K562 (cell line): ENCODE measurements at regions not wholly inside any gene's neighbourhood (a gene's known extent, or its start where the extent isn't known, plus 50 kb on each side); places are given as distances from the start of the nearest gene placed in this dataset.

Experiments
- ATAC-seq: fragments of 200-7000 bp; cut with Tn5 transposase; 3 replicates; pipeline ENCODE4 v1.9.1; 2020; ENCODE audit warnings: moderate library complexity
- BruUV-seq: library from RNA; stranded (reverse); fragments of 400-500 nt; replicated peaks from 2 replicates; lab custom pipeline; 2021; lab: Mats Ljungman, UMichigan
- CTCF ChIA-PET: fragments of 300-600 bp; formaldehyde crosslinking; extraction: SDS; loops from one replicate; lab custom pipeline; 2021; ENCODE audit warnings: low intra/inter-chr PET ratio; lab: Yijun Ruan, JAX
- POLR2A ChIA-PET: fragments of 300-600, 350-650 bp; sonication (Branson Sonifier 250); formaldehyde crosslinking; extraction: SDS; loops from one replicate; lab custom pipeline; 2021; ENCODE audit warnings: antibody characterized with exemption, inconsistent platforms; lab: Yijun Ruan, JAX
- DNase-seq, 4 experiments: peaks; one replicate each; pipeline versions ENCODE4 v3.0.0 to v3.0.0-alpha.2; 2011 to 2018; ENCODE audit warnings: low spot score in 3 of 4, mixed read lengths in 3 of 4; ENCODE audit errors: extremely low read depth in 1 of 4
- FAIRE-seq: peaks from 2 replicates; lab custom pipeline; 2011; peaks lifted over from hg19 to GRCh38; lab: Jason Lieb, UNC
- H2AFZ ChIP-seq: 2 replicates; pipeline ENCODE4 v1.6.0; 2011; ENCODE audit warnings: low read depth, low read length, control low read depth, inconsistent platforms
- H3K27ac ChIP-seq: fragments of 200-600 bp; 3 replicates; pipeline ENCODE4 v1.8.0; 2011; ENCODE audit warnings: low read depth, mild to moderate bottlenecking, control low read depth, inconsistent platforms, low read length, moderate library complexity, mixed read lengths; ENCODE audit errors: extremely low read depth
- H3K27me3 ChIP-seq, 2 experiments: fragments of 300-600 bp in 1 of 2; 2 replicates in 1 of 2; 3 replicates in 1 of 2; pipeline versions ENCODE4 v1.6.0 to v1.8.0; 2011; ENCODE audit warnings: inconsistent platforms in 2 of 2, low read length in 2 of 2, mild to moderate bottlenecking in 1 of 2, mixed read lengths in 1 of 2, moderate library complexity in 1 of 2; ENCODE audit not compliant: control insufficient read depth in 2 of 2, insufficient read depth in 2 of 2
- H3K36me3 ChIP-seq: fragments of 300-600 bp; 3 replicates; pipeline ENCODE4 v1.8.0; 2011; ENCODE audit warnings: mild to moderate bottlenecking, low read length, inconsistent platforms; ENCODE audit not compliant: control insufficient read depth, insufficient read depth
- H3K4me1 ChIP-seq, 2 experiments: fragments of 200-600 bp in 1 of 2; replicated peaks in 1 of 2; 2 replicates in 1 of 2; 3 replicates in 1 of 2; pipeline versions ENCODE4 v1.5.1 to v1.8.0; 2011; ENCODE audit warnings: inconsistent platforms in 2 of 2, low read length in 2 of 2, mild to moderate bottlenecking in 1 of 2, mixed read lengths in 1 of 2, moderate library complexity in 1 of 2; ENCODE audit not compliant: control insufficient read depth in 2 of 2, insufficient read depth in 2 of 2
- H3K4me2 ChIP-seq: 2 replicates; pipeline ENCODE4 v1.6.1; 2011; ENCODE audit warnings: low read length, control low read depth, inconsistent platforms, mixed read lengths; ENCODE audit not compliant: insufficient read depth
- H3K4me3 ChIP-seq: fragments of 200-600 bp; sonication (generic), shearing (Covaris generic); 2 replicates; pipeline ENCODE4 v1.5.1; 2016; ENCODE audit warnings: control low read depth, inconsistent platforms
- H3K79me2 ChIP-seq: fragments of 200-600 bp; 3 replicates; pipeline ENCODE4 v1.8.0; 2011; ENCODE audit warnings: low read length, inconsistent platforms; ENCODE audit not compliant: control insufficient read depth, insufficient read depth
- H3K9ac ChIP-seq, 2 experiments: 2 replicates each; pipeline versions ENCODE4 v1.6.0 to v1.6.1; 2011; ENCODE audit warnings: low read depth in 2 of 2, low read length in 2 of 2, control low read depth in 1 of 2, inconsistent platforms in 1 of 2, mild to moderate bottlenecking in 1 of 2, mixed read lengths in 1 of 2; ENCODE audit not compliant: insufficient read depth in 1 of 2
- H3K9me1 ChIP-seq: one replicate; pipeline ENCODE4 v1.6.0; 2011; ENCODE audit warnings: inconsistent platforms, mild to moderate bottlenecking, low read length, moderate library complexity; ENCODE audit not compliant: control insufficient read depth, insufficient read depth
- H3K9me3 ChIP-seq: replicated peaks from 2 replicates; pipeline ENCODE4 v1.5.1; 2011; ENCODE audit warnings: low read depth, low read length, inconsistent platforms; ENCODE audit not compliant: control insufficient read depth, insufficient read depth
- H4K20me1 ChIP-seq: replicated peaks from 2 replicates; pipeline ENCODE4 v1.6.1; 2011; ENCODE audit warnings: low read length, inconsistent platforms, mixed read lengths; ENCODE audit not compliant: control insufficient read depth, insufficient read depth
- HMBOX1 ChIP-seq: sonication (generic); IDR thresholded peaks from 2 replicates; pipeline ENCODE4 v1.6.1; 2016
- KDM4B ChIP-seq, 2 experiments: fragments of 450-650 bp in 1 of 2; sonication (generic) in 1 of 2; IDR thresholded peaks; 2 replicates each; pipeline ENCODE4 v1.6.1; 2016 to 2017; ENCODE audit warnings: borderline replicate concordance in 2 of 2, antibody characterized with exemption in 1 of 2, low read depth in 1 of 2, mild to moderate bottlenecking in 1 of 2
- KLF16 ChIP-seq: IDR thresholded peaks from 2 replicates; pipeline ENCODE4 v1.6.1; 2016; ENCODE audit warnings: antibody characterized with exemption
- POLR2G ChIP-seq: fragments of 200-400 bp; formaldehyde crosslinking; IDR thresholded peaks from 2 replicates; pipeline ENCODE4 v1.6.1; 2017; ENCODE audit warnings: low read depth, mild to moderate bottlenecking, antibody characterized with exemption, low read length, moderate library complexity
- PTBP1 ChIP-seq: fragments of 200-400 bp; formaldehyde crosslinking; IDR thresholded peaks from 2 replicates; pipeline ENCODE4 v1.6.1; 2017; ENCODE audit warnings: low read depth, low read length
- TCFL5 ChIP-seq: fragments of 250-450 bp; sonication (Bioruptor Pico); conservative IDR thresholded peaks from 2 replicates; pipeline ENCODE4 v1.6.1; 2021; ENCODE audit warnings: mild to moderate bottlenecking, moderate library complexity, matching md5 sums
- TFAM ChIP-seq: fragments of 250-450 bp; sonication (Bioruptor Pico); conservative IDR thresholded peaks from 2 replicates; pipeline ENCODE4 v1.5.0; 2021; ENCODE audit warnings: mild to moderate bottlenecking, moderate library complexity
- ZFP30 ChIP-seq: fragments of 250-450 bp; sonication (Bioruptor Pico); IDR thresholded peaks from 2 replicates; pipeline ENCODE4 v1.8.0; 2022; ENCODE audit warnings: moderate library complexity, mild to moderate bottlenecking, inconsistent platforms, borderline replicate concordance
- ZNF445 ChIP-seq: fragments of 250-450 bp; sonication (Bioruptor Pico); IDR thresholded peaks from 2 replicates; pipeline ENCODE4 v1.4.0; 2020; ENCODE audit warnings: low read depth, mild to moderate bottlenecking, moderate library complexity
- ZNF551 ChIP-seq: fragments of 250-450 bp; sonication (Bioruptor Pico); IDR thresholded peaks from 2 replicates; pipeline ENCODE4 v1.5.0; 2021; ENCODE audit warnings: mild to moderate bottlenecking, moderate library complexity
- WGBS: fragments of 100-300 bp; shearing (Covaris generic); methylation state at CpG from one replicate; pipeline ENCODE4 v1.1.6; 2016; ENCODE audit warnings: low coverage, mixed read lengths; ENCODE audit not compliant: insufficient coverage; ENCODE audit errors: missing lambda C conversion rate; 5-methylcytosine and 5-hydroxymethylcytosine counted together
- in situ Hi-C: fragments of 300-500 bp; cut with MboI; formaldehyde crosslinking; loops from 4 replicates; pipeline ENCODE4 v1.15.0; 2018; ENCODE audit warnings: inconsistent platforms, mixed read lengths
- intact Hi-C: fragments of 100-400 bp; cut with micrococcal nuclease; formaldehyde crosslinking; loops from 2 replicates; pipeline ENCODE4 v1.14.2; 2022

- POLR2A ChIA-PET = no interaction called here
- Histone ChIP-seq H3K27ac (no peak overlapping the region), H4K20me1 (no peaks in the 10 kb centered on the region), H3K4me1 (no peaks in the 10 kb centered on the region), H3K9ac (no peak overlapping the region), H3K4me3 (no peak overlapping the region), H2AFZ (no peak overlapping the region), H3K9me1 (no peaks in the 10 kb centered on the region), H3K79me2 (no peaks in the 10 kb centered on the region), H3K36me3 (no peaks in the 10 kb centered on the region), H3K4me2 (no peak overlapping the region), H3K9me3 (no peaks in the 10 kb centered on the region), H3K27me3 (peaks cover 0 to 5% of the 10 kb centered on the region in 2 experiments; a peak in 2 of 5 replicates)
- FAIRE-seq (no peak), ATAC-seq (no peak), DNase-seq (no peak)
- BruUV-seq = no TSS peak
- WGBS = 1% methylated on average over 4 of the region's 4 CpGs
- intact Hi-C loops = no loop called here
- in situ Hi-C loops = no loop called here
- CTCF ChIA-PET = no interaction called here
- no peak for TF ChIP-seq ZNF445 (CRISPR knock-in tag)
- TF ChIP-seq KDM4B (IDR thresholded peaks at IDR 0.05; ENCODE audit: borderline replicate concordance in 2 of 2, low read depth in 1 of 2) = no peak
- TF ChIP-seq PTBP1 = no peak
- TF ChIP-seq TCFL5 (CRISPR knock-in tag) = no peak
- no peak for TF ChIP-seq POLR2G
- TF ChIP-seq HMBOX1 = no peak
- TF ChIP-seq ZNF551 = no peak
- TF ChIP-seq KLF16 = no peak
- no peak for TF ChIP-seq TFAM (CRISPR knock-in tag)
- TF ChIP-seq ZFP30 (CRISPR knock-in tag) = no peak
Observed at GRCh38 chr2:177084607-177085006, 128.0 kb upstream of the HNRNPA3 start.
